C4-2B (cell line): ENCODE measurements at regions not wholly inside any gene's neighbourhood (a gene's known extent, or its start where the extent isn't known, plus 50 kb on each side); places are given as distances from the start of the nearest gene placed in this dataset.

Source experiments
- H3K27ac ChIP-seq: fragments of 450-650 bp; 2 replicates; pipeline ENCODE4 v1.5.1; 2017
- ZFX ChIP-seq: fragments of 450-650 bp; IDR thresholded peaks from 2 replicates; pipeline ENCODE4 v1.6.1; 2017
- TF ChIP-seq, protein P1 (sequence below): fragments of 450-650 bp; conservative IDR thresholded peaks from 2 replicates; pipeline ENCODE4 v1.5.1; 2017; ENCODE audit warnings: mild to moderate bottlenecking

DNA sequence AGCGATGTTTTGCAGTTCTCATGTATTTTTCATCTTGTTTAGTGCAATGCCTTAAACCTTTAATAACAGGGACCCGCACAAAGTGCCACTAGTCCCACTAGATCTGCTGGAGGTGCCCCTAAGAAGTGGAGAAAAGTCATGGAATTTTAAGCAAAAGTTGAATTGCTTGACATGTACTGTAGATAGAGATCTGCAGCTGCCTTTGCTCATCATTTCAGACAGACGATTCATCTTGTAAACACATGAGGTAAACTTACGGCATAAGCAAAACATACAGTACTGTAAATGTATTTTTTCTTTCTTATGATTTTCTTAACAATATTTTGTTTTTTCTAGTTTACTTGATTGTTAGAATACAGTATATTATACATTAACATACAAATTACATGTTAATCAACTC lies 295.6 kb downstream of the CASP12 start:
- TF ChIP-seq ZFX = no peak
- TF ChIP-seq, protein P1, sequence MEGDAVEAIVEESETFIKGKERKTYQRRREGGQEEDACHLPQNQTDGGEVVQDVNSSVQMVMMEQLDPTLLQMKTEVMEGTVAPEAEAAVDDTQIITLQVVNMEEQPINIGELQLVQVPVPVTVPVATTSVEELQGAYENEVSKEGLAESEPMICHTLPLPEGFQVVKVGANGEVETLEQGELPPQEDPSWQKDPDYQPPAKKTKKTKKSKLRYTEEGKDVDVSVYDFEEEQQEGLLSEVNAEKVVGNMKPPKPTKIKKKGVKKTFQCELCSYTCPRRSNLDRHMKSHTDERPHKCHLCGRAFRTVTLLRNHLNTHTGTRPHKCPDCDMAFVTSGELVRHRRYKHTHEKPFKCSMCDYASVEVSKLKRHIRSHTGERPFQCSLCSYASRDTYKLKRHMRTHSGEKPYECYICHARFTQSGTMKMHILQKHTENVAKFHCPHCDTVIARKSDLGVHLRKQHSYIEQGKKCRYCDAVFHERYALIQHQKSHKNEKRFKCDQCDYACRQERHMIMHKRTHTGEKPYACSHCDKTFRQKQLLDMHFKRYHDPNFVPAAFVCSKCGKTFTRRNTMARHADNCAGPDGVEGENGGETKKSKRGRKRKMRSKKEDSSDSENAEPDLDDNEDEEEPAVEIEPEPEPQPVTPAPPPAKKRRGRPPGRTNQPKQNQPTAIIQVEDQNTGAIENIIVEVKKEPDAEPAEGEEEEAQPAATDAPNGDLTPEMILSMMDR = no peak

DNA sequence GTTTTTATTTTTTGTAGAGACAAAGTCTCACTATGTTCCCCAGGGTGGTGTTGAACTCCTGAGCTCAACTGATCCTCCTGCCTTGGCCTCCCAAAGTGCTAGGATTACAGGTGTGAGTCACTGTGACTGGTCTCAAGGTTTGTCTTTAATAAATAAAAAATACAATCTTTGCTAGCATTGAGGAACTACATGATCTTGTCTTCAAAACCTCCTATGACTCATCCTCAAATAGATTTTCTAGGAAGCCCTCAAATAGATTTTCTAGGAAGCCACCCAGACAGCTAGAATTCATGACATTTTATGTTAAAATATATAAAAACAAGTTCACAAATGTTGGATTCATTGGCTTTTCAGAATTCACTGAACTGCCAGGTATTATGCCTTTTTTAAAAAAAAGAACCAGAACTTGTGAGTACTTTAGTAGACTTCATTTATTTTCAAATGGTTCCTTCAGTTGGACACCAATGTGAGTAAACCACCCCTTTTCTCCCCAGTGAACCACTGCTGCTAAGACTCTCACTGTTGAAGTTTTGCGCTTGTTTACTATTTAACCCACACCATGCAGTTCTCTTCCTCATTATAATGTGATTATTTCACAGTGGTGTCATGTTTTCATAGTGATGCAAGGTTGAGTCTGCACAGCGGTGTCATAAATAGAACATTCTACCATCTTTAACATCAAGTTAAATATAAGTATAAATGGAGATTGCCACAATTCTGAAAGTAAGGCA lies 303.9 kb downstream of the CASP12 start:
- TF ChIP-seq, protein P1 = no peak
- TF ChIP-seq ZFX = no peak
- no peak overlapping the region for H3K27ac ChIP-seq

More for the DNA sequence above, 295.6 kb downstream of the CASP12 start:
- H3K27ac ChIP-seq = no peak overlapping the region

DNA sequence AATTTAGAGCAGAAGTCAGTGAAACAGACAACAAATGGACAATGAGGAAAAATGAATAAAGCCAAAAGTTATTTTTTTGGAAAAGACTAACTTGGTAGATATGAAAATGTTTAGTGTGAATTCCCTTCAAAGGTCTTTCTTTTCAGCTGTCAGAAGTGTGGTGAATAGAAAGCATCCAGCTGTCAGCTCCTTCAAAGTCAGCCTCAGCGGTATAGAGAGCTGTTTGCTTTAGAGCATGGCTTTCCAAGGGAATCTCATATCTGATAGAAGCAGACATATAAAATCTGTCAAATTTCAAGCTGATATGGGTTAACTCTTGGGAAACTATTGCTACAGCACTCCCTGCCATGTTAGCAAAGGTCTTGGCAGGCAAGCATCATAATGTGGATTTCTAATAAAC lies 309.3 kb downstream of the CASP12 start:
- no peak for TF ChIP-seq ZFX
- TF ChIP-seq, protein P1 = no peak
- no peak overlapping the region for H3K27ac ChIP-seq

DNA sequence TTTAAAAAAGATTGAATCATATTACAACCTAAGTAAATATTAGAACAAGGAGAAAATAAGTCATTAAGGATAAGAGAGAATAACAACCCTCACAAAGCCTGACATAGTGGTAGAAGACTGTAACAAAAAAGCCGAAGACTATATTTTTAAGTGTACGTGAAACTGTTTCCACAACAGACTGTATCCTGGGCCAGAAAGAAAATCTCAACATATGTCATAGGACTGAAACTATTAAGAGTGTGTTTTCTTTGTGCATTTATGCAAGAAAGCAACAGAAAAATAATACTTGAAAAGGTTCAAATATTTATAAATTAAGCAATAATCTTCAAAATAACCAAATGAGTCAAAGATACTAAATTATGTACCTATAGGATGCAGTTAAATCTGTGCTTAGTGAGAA lies 309.8 kb downstream of the CASP12 start:
- TF ChIP-seq, protein P1 = no peak
- no peak for TF ChIP-seq ZFX
- H3K27ac ChIP-seq = no peak overlapping the region

DNA sequence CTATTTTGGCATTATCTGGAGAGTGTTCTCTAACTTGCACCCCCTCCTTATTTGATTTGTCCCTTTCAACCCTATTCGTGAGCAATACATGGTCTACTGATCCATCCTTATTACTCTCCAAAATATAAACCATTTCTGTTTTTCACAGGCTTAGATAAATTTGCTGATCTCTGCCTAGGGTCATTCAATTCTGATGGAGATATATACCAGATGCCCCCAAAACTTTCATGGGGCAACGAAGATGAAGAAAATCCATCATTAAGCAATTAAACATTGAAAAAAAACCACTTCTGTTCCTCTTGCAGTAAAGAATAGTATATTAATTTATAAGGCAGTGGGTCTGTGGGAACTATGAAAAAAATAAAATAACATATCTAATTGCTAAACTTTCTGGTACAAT lies 313.4 kb downstream of the CASP12 start:
- H3K27ac ChIP-seq = no peak overlapping the region
- TF ChIP-seq, protein P1 = no peak
- TF ChIP-seq ZFX = no peak

DNA sequence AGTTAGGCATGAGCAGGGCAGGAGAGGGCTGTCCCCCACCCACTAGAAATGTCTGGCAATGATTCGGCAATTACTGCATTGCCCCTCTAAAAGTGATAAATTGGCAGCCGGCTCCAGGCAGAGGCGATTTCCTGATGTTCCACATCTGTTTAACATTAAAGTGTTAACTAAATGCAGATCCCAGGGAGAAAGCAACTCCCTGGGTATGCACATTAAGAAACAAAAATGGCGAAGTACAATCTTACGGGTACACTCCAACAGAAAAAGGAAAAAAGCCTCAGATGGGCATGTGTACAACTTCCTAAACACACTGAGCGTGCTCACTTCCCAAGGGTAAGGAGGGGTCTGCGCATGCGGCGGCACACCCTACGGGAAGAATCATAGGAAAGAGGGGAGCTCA lies 314.4 kb downstream of the CASP12 start:
- TF ChIP-seq ZFX = no peak
- TF ChIP-seq, protein P1 = no peak

GRCh38 chr11:104582431-104582830 lies 315.8 kb downstream of the CASP12 start:
- H3K27ac ChIP-seq = no peak overlapping the region
- no peak for TF ChIP-seq ZFX
- TF ChIP-seq, protein P1 = no peak

More for the DNA sequence above, 314.4 kb downstream of the CASP12 start:
- H3K27ac ChIP-seq = no peak overlapping the region
